DOHH2 (cell line): ENCODE measurements at regions not wholly inside any gene's neighbourhood (a gene's known extent, or its start where the extent isn't known, plus 50 kb on each side); places are given as distances from the start of the nearest gene placed in this dataset.

Source experiments
- CTCF ChIP-seq: fragments of 200-600 bp; sonication (generic); IDR thresholded peaks from one replicate; pipeline ENCODE4 v1.5.1; 2014; ENCODE audit warnings: antibody characterized with exemption, mild to moderate bottlenecking, low read depth, low read length; ENCODE audit not compliant: poor library complexity, severe bottlenecking
- EZH2phosphoT487 ChIP-seq: fragments of 200-600 bp; sonication (generic); IDR thresholded peaks from 2 replicates; pipeline ENCODE4 v1.6.1; 2017; ENCODE audit warnings: borderline replicate concordance, mild to moderate bottlenecking, antibody characterized with exemption, low read length, moderate library complexity, mixed read lengths

- TF ChIP-seq CTCF (no peak), EZH2phosphoT487 (no peak)
Observed at GRCh38 chr4:11495818-11496217, 67.1 kb upstream of the HS3ST1 start.
